ENCODE measurements at regions not wholly inside any gene's neighbourhood (a gene's known extent, or its start where the extent isn't known, plus 50 kb on each side); places are given as distances from the start of the nearest gene placed in this dataset.

DNA sequence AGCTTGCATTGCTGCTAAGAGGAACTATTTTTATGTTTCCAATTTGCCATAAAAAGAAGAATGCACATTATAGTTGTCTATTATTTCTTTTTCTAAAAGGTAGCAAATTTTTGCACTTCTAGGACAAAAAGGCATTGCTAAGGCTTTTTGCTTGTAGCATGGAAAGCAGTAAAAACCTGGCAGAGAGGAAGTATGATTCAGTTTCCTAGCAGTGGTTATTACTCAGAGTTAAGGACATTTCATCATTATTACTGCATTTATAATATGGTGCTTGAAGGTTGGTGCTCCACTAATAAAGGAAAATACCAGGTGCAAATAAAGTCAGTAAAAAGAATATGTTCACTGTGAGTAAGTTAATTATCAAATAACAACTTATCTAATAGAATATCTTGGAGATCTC is 179.8 kb upstream of the PLPPR1 start:
- H3K79me2 ChIP-seq (ENCODE audit: insufficient read depth, low read length), result no peaks in the 10 kb centered on the region
- no peaks in the 10 kb centered on the region for H3K9me3 ChIP-seq (ENCODE audit: low read length)
- no peak overlapping the region for H3K4me2 ChIP-seq (ENCODE audit: low read length)
- H3F3A ChIP-seq (ENCODE audit: insufficient read depth, low read length), result no peaks in the 10 kb centered on the region
- no peaks in the 10 kb centered on the region for H3K4me1 ChIP-seq (ENCODE audit: insufficient read depth, low read length, severe bottlenecking)
- H3K9me2 ChIP-seq (ENCODE audit: low read depth, low read length), result no peaks in the 10 kb centered on the region
- H3K27ac ChIP-seq (ENCODE audit: low read depth, low read length, poor library complexity, severe bottlenecking), result no peak overlapping the region
- no peaks in the 10 kb centered on the region for H4K20me1 ChIP-seq (ENCODE audit: insufficient read depth, low read length)
- H3K36me3 ChIP-seq (ENCODE audit: insufficient read depth, low read length), result no peaks in the 10 kb centered on the region
- TF ChIP-seq, protein P1, sequence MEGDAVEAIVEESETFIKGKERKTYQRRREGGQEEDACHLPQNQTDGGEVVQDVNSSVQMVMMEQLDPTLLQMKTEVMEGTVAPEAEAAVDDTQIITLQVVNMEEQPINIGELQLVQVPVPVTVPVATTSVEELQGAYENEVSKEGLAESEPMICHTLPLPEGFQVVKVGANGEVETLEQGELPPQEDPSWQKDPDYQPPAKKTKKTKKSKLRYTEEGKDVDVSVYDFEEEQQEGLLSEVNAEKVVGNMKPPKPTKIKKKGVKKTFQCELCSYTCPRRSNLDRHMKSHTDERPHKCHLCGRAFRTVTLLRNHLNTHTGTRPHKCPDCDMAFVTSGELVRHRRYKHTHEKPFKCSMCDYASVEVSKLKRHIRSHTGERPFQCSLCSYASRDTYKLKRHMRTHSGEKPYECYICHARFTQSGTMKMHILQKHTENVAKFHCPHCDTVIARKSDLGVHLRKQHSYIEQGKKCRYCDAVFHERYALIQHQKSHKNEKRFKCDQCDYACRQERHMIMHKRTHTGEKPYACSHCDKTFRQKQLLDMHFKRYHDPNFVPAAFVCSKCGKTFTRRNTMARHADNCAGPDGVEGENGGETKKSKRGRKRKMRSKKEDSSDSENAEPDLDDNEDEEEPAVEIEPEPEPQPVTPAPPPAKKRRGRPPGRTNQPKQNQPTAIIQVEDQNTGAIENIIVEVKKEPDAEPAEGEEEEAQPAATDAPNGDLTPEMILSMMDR (IDR thresholded peaks at IDR 0.05; ENCODE audit: low read length), result no peak
- no peak for TF ChIP-seq EZH2 (IDR thresholded peaks at IDR 0.05; ENCODE audit: borderline replicate concordance, low read length)
- no peaks in the 10 kb centered on the region for H3K27me3 ChIP-seq (ENCODE audit: insufficient read depth, low read length)
- no peak overlapping the region for H2AFZ ChIP-seq (ENCODE audit: low read length)
- H3K4me3 ChIP-seq (ENCODE audit: low read depth, low read length, poor library complexity, severe bottlenecking), result no peak overlapping the region
- H3K9ac ChIP-seq (ENCODE audit: low read length), result no peak overlapping the region

DNA sequence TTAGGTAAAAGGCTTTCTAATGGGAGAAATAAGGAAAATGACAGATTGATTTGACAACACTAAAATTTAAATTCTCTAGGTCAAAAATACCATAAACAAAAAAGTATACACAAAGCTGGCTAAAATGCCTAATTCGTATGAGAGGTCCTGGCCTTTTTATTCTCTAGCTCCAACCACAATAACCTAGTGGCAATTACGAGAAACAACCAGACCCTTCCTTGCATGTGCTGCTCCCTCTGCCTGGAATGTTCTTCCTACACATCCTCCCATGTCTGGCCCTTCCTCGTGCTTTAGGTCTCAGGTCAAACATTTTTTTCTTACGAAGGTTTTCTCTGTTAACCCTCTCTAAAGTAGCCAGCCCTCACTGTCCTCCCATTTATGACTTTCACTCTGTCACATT is 176.4 kb upstream of the PLPPR1 start:
- Histone ChIP-seq H3K9ac (ENCODE audit: low read length) (no peak overlapping the region), H4K20me1 (ENCODE audit: insufficient read depth, low read length) (no peaks in the 10 kb centered on the region), H3K27me3 (ENCODE audit: insufficient read depth, low read length) (no peaks in the 10 kb centered on the region), H3K4me2 (ENCODE audit: low read length) (no peak overlapping the region), H3K4me3 (ENCODE audit: low read depth, low read length, poor library complexity, severe bottlenecking) (no peak overlapping the region), H3F3A (ENCODE audit: insufficient read depth, low read length) (no peaks in the 10 kb centered on the region), H3K27ac (ENCODE audit: low read depth, low read length, poor library complexity, severe bottlenecking) (no peak overlapping the region), H3K36me3 (ENCODE audit: insufficient read depth, low read length) (no peaks in the 10 kb centered on the region), H3K79me2 (ENCODE audit: insufficient read depth, low read length) (no peaks in the 10 kb centered on the region), H3K4me1 (ENCODE audit: insufficient read depth, low read length, severe bottlenecking) (no peaks in the 10 kb centered on the region), H2AFZ (ENCODE audit: low read length) (no peak overlapping the region), H3K9me3 (ENCODE audit: low read length) (no peaks in the 10 kb centered on the region), H3K9me2 (ENCODE audit: low read depth, low read length) (no peaks in the 10 kb centered on the region)
- no peak for TF ChIP-seq EZH2 (IDR thresholded peaks at IDR 0.05; ENCODE audit: borderline replicate concordance, low read length)
- TF ChIP-seq, protein P1 (IDR thresholded peaks at IDR 0.05; ENCODE audit: low read length), result no peak

DNA sequence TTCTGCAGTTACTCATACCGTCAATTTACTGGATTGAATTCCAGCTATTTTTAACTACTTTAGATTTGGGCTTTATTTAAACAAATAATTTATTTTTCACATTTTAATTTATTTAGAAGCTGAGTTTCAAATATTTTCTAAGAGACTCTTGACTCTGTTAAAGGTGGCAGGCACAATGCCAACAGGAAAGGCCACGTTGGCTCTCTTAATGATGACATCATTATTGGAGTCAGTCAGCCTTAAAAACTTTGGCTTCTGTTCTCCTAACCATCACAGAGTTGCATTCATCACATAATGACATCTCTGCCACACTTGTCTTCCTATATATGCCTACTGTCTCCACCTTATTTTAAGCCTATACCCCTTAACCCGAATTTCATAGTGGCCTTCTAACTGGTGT is 172.3 kb upstream of the PLPPR1 start:
- Histone ChIP-seq H3F3A (ENCODE audit: insufficient read depth, low read length) (no peaks in the 10 kb centered on the region), H3K9me3 (ENCODE audit: low read length) (no peaks in the 10 kb centered on the region), H2AFZ (ENCODE audit: low read length) (no peak overlapping the region), H3K27me3 (ENCODE audit: insufficient read depth, low read length) (no peaks in the 10 kb centered on the region), H3K36me3 (ENCODE audit: insufficient read depth, low read length) (no peaks in the 10 kb centered on the region), H3K9me2 (ENCODE audit: low read depth, low read length) (no peaks in the 10 kb centered on the region), H3K4me2 (ENCODE audit: low read length) (no peak overlapping the region), H3K4me1 (ENCODE audit: insufficient read depth, low read length, severe bottlenecking) (no peaks in the 10 kb centered on the region), H3K4me3 (ENCODE audit: low read depth, low read length, poor library complexity, severe bottlenecking) (no peak overlapping the region), H3K79me2 (ENCODE audit: insufficient read depth, low read length) (no peaks in the 10 kb centered on the region), H3K27ac (ENCODE audit: low read depth, low read length, poor library complexity, severe bottlenecking) (no peak overlapping the region), H4K20me1 (ENCODE audit: insufficient read depth, low read length) (no peaks in the 10 kb centered on the region), H3K9ac (ENCODE audit: low read length) (no peak overlapping the region)
- TF ChIP-seq EZH2 (IDR thresholded peaks at IDR 0.05; ENCODE audit: borderline replicate concordance, low read length), result no peak
- TF ChIP-seq, protein P1 (IDR thresholded peaks at IDR 0.05; ENCODE audit: low read length), result no peak
